ENCODE measurements at regions not wholly inside any gene's neighbourhood (a gene's known extent, or its start where the extent isn't known, plus 50 kb on each side); places are given as distances from the start of the nearest gene placed in this dataset.

DNA sequence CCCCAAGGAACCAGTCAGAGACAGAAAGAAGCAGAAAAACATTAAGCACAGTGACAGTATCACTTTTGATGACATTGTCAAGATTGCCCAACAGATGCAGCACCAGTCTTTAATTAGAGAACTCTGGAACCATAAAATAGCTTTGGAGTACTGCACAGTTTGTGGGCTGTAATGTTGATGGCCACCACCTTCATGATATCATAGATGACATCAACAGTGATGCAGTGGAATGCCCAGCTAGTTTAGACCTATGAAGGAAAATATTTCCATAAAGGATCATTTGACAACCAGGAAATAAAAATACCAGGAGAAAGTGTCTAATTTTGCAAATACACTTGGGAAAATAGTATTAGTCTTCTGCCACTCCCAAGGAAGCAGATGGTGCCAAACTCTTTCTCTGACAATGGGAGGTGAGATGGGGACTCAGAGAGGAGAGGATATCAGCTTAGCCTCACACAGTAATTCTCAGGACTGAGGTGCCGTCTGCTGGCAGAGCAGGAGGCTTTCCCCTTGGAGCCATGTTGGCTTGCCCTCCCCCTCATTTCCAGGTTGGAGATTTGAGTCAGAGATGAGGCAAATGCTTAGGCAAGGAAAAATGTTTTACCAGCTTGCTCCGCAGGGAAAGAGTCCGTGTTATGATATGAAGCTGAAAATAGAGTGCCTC is 107.5 kb upstream of the CELF4 start:
- TF ChIP-seq ELF4 (IDR thresholded peaks at IDR 0.05) (no peak), ARNT (IDR thresholded peaks at IDR 0.05) (no peak), SP1 (IDR thresholded peaks at IDR 0.05) (no peak), FOXA1 (IDR thresholded peaks at IDR 0.05) (no peak), L3MBTL2 (conservative IDR thresholded peaks at IDR 0.05) (no peak), ZNF384 (IDR thresholded peaks at IDR 0.05) (no peak), FOXM1 (IDR thresholded peaks at IDR 0.05; ENCODE audit: borderline replicate concordance) (no peak), PKNOX1 (IDR thresholded peaks at IDR 0.05) (no peak), FOXK2 (IDR thresholded peaks at IDR 0.05) (no peak), TARDBP (IDR thresholded peaks at IDR 0.05) (no peak), NFRKB (IDR thresholded peaks at IDR 0.05) (no peak), LEF1 (IDR thresholded peaks at IDR 0.05; ENCODE audit: borderline replicate concordance) (no peak), BHLHE40 (IDR thresholded peaks at IDR 0.05; ENCODE audit: borderline replicate concordance) (no peak), CTBP1 (IDR thresholded peaks at IDR 0.05; ENCODE audit: borderline replicate concordance) (no peak)

Measured in HEK293T (cell line).